ENCODE measurements at regions not wholly inside any gene's neighbourhood (a gene's known extent, or its start where the extent isn't known, plus 50 kb on each side); places are given as distances from the start of the nearest gene placed in this dataset.
"Not testable (repeated sequence)": the region's sequence is repeated elsewhere in the genome, so short reads cannot be mapped to it uniquely, and the experiment has no call there.

- DNase-seq (ENCODE audit: low spot score): no peak
Observed at GRCh38 chr13:80680786-80681366, 339.9 kb upstream of the SPRY2 start.

DNA sequence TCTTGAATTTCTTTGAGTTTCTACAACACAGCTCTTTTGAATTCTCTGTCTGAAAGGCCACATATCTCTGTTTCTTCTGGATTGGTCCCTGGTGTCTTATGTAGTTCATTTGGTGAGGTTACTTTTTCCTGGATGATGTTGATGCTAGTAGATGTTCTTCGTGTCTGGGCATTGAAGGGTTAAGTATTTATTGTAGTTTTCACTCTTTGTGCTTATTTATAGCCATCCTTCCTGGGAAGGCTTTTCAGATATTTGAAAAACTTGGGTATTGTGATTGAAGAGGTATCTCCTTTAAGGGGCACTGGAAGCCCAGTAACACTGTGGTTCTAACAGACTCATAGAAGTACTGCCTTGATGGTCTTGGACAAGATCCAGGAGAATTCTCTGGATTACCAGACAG is 338.5 kb upstream of the SPRY2 start:
- DNase-seq (ENCODE audit: low spot score): no peak

GRCh38 chr13:80677227-80677626 is 336.3 kb upstream of the SPRY2 start:
- no peak for DNase-seq (ENCODE audit: low spot score)

GRCh38 chr13:80675442-80675841 is 334.5 kb upstream of the SPRY2 start:
- not testable (repeated sequence) for DNase-seq (ENCODE audit: low spot score)

GRCh38 chr13:80671773-80672172 is 330.8 kb upstream of the SPRY2 start:
- DNase-seq (ENCODE audit: low spot score): no peak

DNA sequence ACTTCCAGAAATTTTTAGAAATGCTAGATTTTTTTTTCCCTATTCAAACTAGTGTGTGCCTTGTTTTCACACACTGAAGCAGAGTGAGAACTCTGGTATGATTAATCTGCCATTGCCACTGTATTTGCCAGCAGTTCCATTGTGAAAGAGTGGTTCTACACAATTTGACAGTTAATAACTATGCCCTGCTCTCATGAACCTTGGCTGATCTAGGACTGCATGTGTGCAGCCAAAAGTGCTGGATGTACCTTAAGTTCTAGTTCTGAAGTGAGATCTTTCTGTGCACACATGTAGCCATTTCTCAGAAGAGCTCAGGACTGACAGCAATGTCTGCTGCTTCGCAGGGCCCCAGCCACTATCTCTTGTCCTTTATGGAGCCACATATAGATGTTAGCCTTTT is 328.2 kb upstream of the SPRY2 start:
- no peak for DNase-seq (ENCODE audit: low spot score)

GRCh38 chr13:80668452-80668851 is 327.5 kb upstream of the SPRY2 start:
- DNase-seq (ENCODE audit: low spot score): no peak

- DNase-seq (ENCODE audit: low spot score): no peak
Observed at GRCh38 chr13:80666782-80667552, 326.0 kb upstream of the SPRY2 start.

GRCh38 chr13:80665792-80666333 is 324.9 kb upstream of the SPRY2 start:
- no peak for DNase-seq (ENCODE audit: low spot score)

DNA sequence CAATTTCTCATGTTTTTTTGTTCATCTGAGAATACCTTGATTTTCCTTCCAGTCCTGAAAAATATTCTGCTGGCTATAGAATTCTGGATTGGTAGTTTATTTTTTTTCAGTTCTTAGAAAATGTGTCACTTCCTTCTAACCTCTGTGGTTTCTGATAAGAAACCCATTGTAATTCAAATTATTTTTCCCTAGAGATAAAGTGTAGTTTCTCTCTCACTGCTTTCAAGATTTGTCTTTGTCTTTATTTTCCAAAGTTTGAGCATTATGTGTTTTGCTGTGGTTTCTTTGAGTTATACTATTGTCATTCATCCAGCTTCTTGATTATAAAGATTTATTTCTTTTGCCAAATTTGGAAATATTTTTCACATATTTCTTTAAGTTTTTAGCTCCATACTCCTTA is 324.0 kb upstream of the SPRY2 start:
- no peak for DNase-seq (ENCODE audit: low spot score)

GRCh38 chr13:80663788-80664187 is 322.9 kb upstream of the SPRY2 start:
- DNase-seq (ENCODE audit: low spot score): no peak

- no peak for DNase-seq (ENCODE audit: low spot score)
Observed at GRCh38 chr13:80658705-80659104, 317.8 kb upstream of the SPRY2 start.

- DNase-seq (ENCODE audit: low spot score): no peak
Observed at GRCh38 chr13:80656512-80656904, 315.6 kb upstream of the SPRY2 start.

GRCh38 chr13:80655778-80656511 is 315.0 kb upstream of the SPRY2 start:
- DNase-seq (ENCODE audit: low spot score): no peak

DNA sequence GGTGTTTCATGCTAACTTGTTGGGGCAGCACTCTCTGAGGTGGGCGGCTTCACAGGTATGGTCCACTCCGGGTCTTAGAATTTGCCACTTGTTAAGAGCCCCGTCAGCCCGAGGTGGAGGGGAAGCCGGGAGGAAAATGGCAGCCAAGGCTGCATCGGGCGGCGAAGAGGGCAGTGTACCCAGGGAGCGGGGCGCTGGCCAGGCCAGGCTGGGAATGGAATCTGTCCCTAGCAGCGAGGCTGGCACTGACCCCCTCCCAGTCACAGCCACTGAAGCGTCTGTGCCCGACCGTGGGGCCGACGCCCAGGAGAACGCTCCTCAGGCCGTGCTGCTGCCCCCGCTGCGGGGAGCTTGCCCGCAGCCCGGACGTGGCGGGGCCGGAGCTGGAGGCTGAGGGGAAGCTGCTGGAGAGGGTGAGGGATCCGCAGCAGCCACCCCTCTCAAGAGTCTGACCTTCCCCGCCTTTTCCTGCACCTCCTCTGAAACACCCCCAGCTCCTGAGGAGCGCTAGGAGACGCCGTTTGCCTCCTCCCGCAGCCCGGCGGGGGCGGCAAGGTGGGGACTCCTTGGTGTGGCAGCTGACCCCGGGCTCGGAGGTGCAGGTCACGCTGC is 313.8 kb upstream of the SPRY2 start:
- DNase-seq (ENCODE audit: low spot score): no peak

DNA sequence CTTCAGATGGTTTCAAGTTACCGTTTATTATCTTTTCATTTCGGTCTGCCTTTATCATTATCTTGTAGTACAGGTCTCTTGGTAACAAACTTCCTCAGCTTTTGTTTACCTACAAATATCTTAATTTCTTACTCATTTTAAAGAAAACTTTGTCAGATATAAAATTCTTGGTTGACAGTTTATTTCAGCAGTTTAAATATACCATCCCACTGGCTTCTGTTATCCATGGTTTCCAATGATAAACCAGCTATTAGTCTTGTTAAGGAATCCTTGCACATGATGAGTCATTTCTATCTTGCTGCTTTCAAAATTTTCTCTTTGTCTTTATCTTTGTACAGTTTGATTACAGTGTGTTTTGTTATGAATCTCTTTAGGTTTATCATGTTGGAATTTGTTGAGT is 308.3 kb upstream of the SPRY2 start:
- DNase-seq (ENCODE audit: low spot score): no peak

GRCh38 chr13:80642641-80643040 is 301.7 kb upstream of the SPRY2 start:
- DNase-seq (ENCODE audit: low spot score): no peak

- DNase-seq (ENCODE audit: low spot score): no peak
Observed at GRCh38 chr13:80633251-80633650, 292.3 kb upstream of the SPRY2 start.

GRCh38 chr13:80630685-80631121 is 289.8 kb upstream of the SPRY2 start:
- no peak for DNase-seq (ENCODE audit: low spot score)

GRCh38 chr13:80618781-80619180 is 277.9 kb upstream of the SPRY2 start:
- DNase-seq (ENCODE audit: low spot score): no peak

DNA sequence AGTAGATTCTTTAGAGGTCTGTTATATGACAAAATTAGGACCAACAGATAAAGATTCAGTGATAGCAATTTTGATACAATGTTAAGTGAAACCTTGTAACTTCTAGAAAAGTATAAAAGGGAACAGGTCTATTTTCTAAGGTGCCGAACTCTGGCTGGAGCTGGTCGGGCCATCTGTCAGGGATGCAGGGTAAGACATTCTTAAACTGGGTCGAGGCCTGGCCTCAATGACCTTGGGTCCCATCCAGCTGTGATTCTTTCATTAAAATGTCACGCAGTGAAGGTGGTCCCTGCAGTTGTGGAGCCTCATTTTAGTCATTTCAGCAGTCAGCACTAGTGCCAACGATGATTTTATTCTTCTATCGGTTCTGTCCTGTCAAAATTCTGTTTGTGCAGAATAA is 271.9 kb upstream of the SPRY2 start:
- DNase-seq (ENCODE audit: low spot score): no peak

- DNase-seq (ENCODE audit: low spot score): no peak
Observed at GRCh38 chr13:80611310-80611709, 270.4 kb upstream of the SPRY2 start.

Measured in mucosa of gallbladder (tissue), 1 donor.